Trophoblast cell (in vitro differentiated cells and primary cell): ENCODE measurements at regions not wholly inside any gene's neighbourhood (a gene's known extent, or its start where the extent isn't known, plus 50 kb on each side); places are given as distances from the start of the nearest gene placed in this dataset.

ENCODE experiments used
- DNase-seq, 2 donors: peaks; one replicate each; pipeline ENCODE4 v3.0.0-alpha.2; 2016
- H2AFZ ChIP-seq: 2 replicates; pipeline ENCODE4 v1.6.1; 2013; ENCODE audit warnings: low read length, moderate library complexity, mild to moderate bottlenecking; ENCODE audit not compliant: insufficient read depth, poor library complexity
- H2AK5ac ChIP-seq: 2 replicates; pipeline ENCODE4 v1.6.1; 2013; ENCODE audit warnings: mild to moderate bottlenecking, low read length
- H2BK120ac ChIP-seq: 2 replicates; pipeline ENCODE4 v1.6.1; 2013; ENCODE audit warnings: low read length, mild to moderate bottlenecking, moderate library complexity; ENCODE audit not compliant: insufficient read depth, poor library complexity
- H2BK12ac ChIP-seq: 2 replicates; pipeline ENCODE4 v1.6.1; 2013; ENCODE audit warnings: mild to moderate bottlenecking, low read length, moderate library complexity
- H2BK5ac ChIP-seq: 2 replicates; pipeline ENCODE4 v1.6.1; 2013; ENCODE audit warnings: low read length, low read depth, moderate library complexity, mild to moderate bottlenecking; ENCODE audit not compliant: poor library complexity
- H3K14ac ChIP-seq: 2 replicates; pipeline ENCODE4 v1.6.1; 2013; ENCODE audit warnings: mild to moderate bottlenecking, low read length
- H3K18ac ChIP-seq: 2 replicates; pipeline ENCODE4 v1.6.1; 2013; ENCODE audit warnings: mild to moderate bottlenecking, low read length
- H3K23ac ChIP-seq: 2 replicates; pipeline ENCODE4 v1.6.1; 2013; ENCODE audit warnings: low read length
- H3K27ac ChIP-seq: 2 replicates; pipeline ENCODE4 v1.5.1; 2013; ENCODE audit warnings: low read depth, mild to moderate bottlenecking, inconsistent platforms, low read length, moderate library complexity
- H3K27me3 ChIP-seq: 2 replicates; pipeline ENCODE4 v1.6.1; 2013; ENCODE audit warnings: inconsistent platforms, mild to moderate bottlenecking, low read length, moderate library complexity; ENCODE audit not compliant: insufficient read depth
- H3K36me3 ChIP-seq, 2 experiments: 1 replicate in 1 of 2; 2 replicates in 1 of 2; pipeline ENCODE4 v1.6.1; 2013; ENCODE audit warnings: low read length in 2 of 2, mild to moderate bottlenecking in 2 of 2, moderate library complexity in 1 of 2; ENCODE audit not compliant: insufficient read depth in 2 of 2, control insufficient read depth in 1 of 2
- H3K4ac ChIP-seq: 2 replicates; pipeline ENCODE4 v1.6.1; 2013; ENCODE audit warnings: low read depth, mild to moderate bottlenecking, low read length, moderate library complexity
- H3K4me1 ChIP-seq, 2 experiments: 1 replicate in 1 of 2; 2 replicates in 1 of 2; pipeline ENCODE4 v1.6.1; 2013; ENCODE audit warnings: low read length in 2 of 2, mild to moderate bottlenecking in 2 of 2, moderate library complexity in 1 of 2; ENCODE audit not compliant: insufficient read depth in 2 of 2, control insufficient read depth in 1 of 2
- H3K4me2 ChIP-seq: 2 replicates; pipeline ENCODE4 v1.6.1; 2013; ENCODE audit warnings: inconsistent platforms, mild to moderate bottlenecking, low read length, moderate library complexity
- H3K4me3 ChIP-seq: 2 replicates; pipeline ENCODE4 v1.5.1; 2013; ENCODE audit warnings: mild to moderate bottlenecking, low read depth, low read length, inconsistent platforms
- H3K79me1 ChIP-seq: one replicate; pipeline ENCODE4 v1.6.1; 2013; ENCODE audit warnings: low read length
- H3K79me2 ChIP-seq: 2 replicates; pipeline ENCODE4 v1.6.1; 2013; ENCODE audit warnings: low read length, mild to moderate bottlenecking; ENCODE audit not compliant: control insufficient read depth, insufficient read depth, poor library complexity
- H3K9ac ChIP-seq: 2 replicates; pipeline ENCODE4 v1.6.1; 2013; ENCODE audit warnings: mild to moderate bottlenecking, low read length
- H3K9me3 ChIP-seq: 2 replicates; pipeline ENCODE4 v1.6.1; 2013; ENCODE audit warnings: low read depth, mild to moderate bottlenecking, control low read depth, inconsistent platforms, low read length; ENCODE audit not compliant: insufficient read depth
- H4K12ac ChIP-seq: 2 replicates; pipeline ENCODE4 v1.6.1; 2013; ENCODE audit warnings: low read depth, mild to moderate bottlenecking, low read length, moderate library complexity
- H4K8ac ChIP-seq: 2 replicates; pipeline ENCODE4 v1.6.1; 2013; ENCODE audit warnings: low read depth, mild to moderate bottlenecking, low read length, moderate library complexity
- H4K91ac ChIP-seq: one replicate; pipeline ENCODE4 v1.6.1; 2013; ENCODE audit warnings: low read depth, mild to moderate bottlenecking, low read length, moderate library complexity
- WGBS: extraction: QIAGEN DNeasy Blood & Tissue Kit; methylation state at CpG from one replicate; pipeline ENCODE4 v1.1.7; 2013; ENCODE audit warnings: missing lambda C conversion rate; ENCODE audit not compliant: insufficient read length, insufficient coverage; ENCODE audit errors: extremely low coverage; 5-methylcytosine and 5-hydroxymethylcytosine counted together

DNA sequence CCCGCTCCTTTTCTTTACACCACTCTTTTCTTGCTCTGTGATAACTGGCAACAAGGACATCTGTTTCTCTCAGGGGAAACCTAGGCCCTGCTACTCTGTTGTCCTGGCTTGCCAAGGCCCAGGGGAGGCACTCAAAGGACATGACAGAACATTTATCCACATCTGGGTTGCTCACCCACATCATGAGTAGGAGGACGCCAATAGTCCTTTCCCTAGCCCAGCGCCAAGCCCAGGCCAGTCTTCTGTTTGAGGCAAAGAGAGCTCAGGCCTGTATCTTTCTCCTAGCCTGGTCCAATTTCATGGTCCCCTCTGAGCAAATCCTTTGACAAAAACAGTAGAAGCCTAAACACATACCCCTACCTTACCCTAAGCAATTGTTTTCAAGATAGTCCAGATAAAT, 366.8 kb upstream of the SGCD start:
- H3K9ac ChIP-seq, result no peak overlapping the region
- no peaks in the 10 kb centered on the region for H3K79me1 ChIP-seq
- H3K4ac ChIP-seq, result no peak overlapping the region
- no peak overlapping the region for H4K12ac ChIP-seq
- H3K4me1 ChIP-seq, result no peaks in the 10 kb centered on the region
- no peak overlapping the region for H2AFZ ChIP-seq
- no peaks in the 10 kb centered on the region for H3K36me3 ChIP-seq
- H3K18ac ChIP-seq, result no peak overlapping the region
- DNase-seq, result no peak
- no peak overlapping the region for H3K27ac ChIP-seq
- no peak overlapping the region for H2AK5ac ChIP-seq
- H3K9me3 ChIP-seq, result no peaks in the 10 kb centered on the region
- H3K4me2 ChIP-seq, result no peak overlapping the region
- H2BK120ac ChIP-seq, result no peak overlapping the region
- H2BK5ac ChIP-seq, result no peak overlapping the region
- H4K8ac ChIP-seq, result no peak overlapping the region
- H3K14ac ChIP-seq, result no peak overlapping the region
- no peaks in the 10 kb centered on the region for H3K27me3 ChIP-seq
- H3K4me3 ChIP-seq, result no peak overlapping the region
- H3K23ac ChIP-seq, result no peak overlapping the region
- H4K91ac ChIP-seq, result no peak overlapping the region
- no peaks in the 10 kb centered on the region for H3K79me2 ChIP-seq
- no peak overlapping the region for H2BK12ac ChIP-seq
- WGBS, result 100% methylated on average over 1 of the region's 3 CpGs

DNA sequence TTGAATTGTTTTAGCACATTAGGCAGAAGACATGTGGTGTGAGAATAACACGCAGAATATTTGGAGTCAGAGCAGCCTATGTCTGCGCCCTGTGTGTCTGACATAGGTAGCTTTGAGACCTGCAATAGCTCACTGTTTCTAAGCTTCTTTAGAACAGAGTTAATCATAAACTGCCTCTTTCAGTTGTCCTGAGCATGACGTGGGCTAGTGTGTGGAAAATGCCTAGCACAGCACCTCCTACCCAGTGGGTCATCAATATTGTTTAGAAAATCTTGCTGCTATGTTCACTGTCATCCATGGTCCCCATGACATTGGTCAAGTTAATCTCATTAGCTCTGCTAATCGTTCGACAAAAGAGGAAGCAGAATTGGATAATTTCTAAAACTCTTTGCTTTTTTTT, 357.4 kb upstream of the SGCD start:
- Histone ChIP-seq H3K9ac (no peak overlapping the region), H4K8ac (no peak overlapping the region), H3K4me3 (no peak overlapping the region), H3K79me2 (no peaks in the 10 kb centered on the region), H3K27ac (no peak overlapping the region), H3K18ac (no peak overlapping the region), H3K4me1 (no peaks in the 10 kb centered on the region), H2AK5ac (no peak overlapping the region), H3K79me1 (no peaks in the 10 kb centered on the region), H3K14ac (no peak overlapping the region), H3K4me2 (no peak overlapping the region), H2AFZ (no peak overlapping the region), H3K4ac (no peak overlapping the region), H3K27me3 (no peaks in the 10 kb centered on the region), H2BK12ac (no peak overlapping the region), H4K91ac (no peak overlapping the region), H3K9me3 (peaks cover 2% of the 10 kb centered on the region), H4K12ac (no peak overlapping the region), H2BK120ac (no peak overlapping the region), H2BK5ac (no peak overlapping the region), H3K36me3 (no peaks in the 10 kb centered on the region), H3K23ac (no peak overlapping the region)
- DNase-seq, result no peak
- no CpG with 5 or more reads among the region's 5 CpGs for WGBS

DNA sequence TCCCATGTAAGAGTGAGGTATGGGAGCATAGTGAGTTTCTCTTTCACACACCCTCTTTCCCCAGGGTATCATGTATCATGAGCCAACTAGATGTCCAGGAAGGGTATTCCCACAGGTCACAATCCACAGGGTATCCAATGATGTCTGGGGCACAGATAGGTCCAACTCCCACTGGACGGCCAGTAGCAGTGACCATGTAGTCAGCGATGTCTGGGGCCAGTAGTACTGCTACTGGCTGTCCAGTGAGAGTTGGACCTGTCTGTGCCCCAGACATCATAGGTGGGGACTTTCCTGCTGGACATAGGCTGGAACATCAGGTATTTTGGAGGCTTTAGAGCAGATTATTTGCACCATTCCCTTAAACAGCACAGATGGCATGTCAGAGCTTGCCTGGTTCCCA, 352.6 kb upstream of the SGCD start:
- no peak overlapping the region for H3K4ac ChIP-seq
- H2AK5ac ChIP-seq, result no peak overlapping the region
- no peak overlapping the region for H3K4me3 ChIP-seq
- no peak overlapping the region for H2BK12ac ChIP-seq
- H3K36me3 ChIP-seq, result no peaks in the 10 kb centered on the region
- H3K79me1 ChIP-seq, result no peaks in the 10 kb centered on the region
- no peaks in the 10 kb centered on the region for H3K9me3 ChIP-seq
- H3K4me2 ChIP-seq, result no peak overlapping the region
- no peaks in the 10 kb centered on the region for H3K27me3 ChIP-seq
- H3K18ac ChIP-seq, result no peak overlapping the region
- no peak overlapping the region for H3K23ac ChIP-seq
- H4K91ac ChIP-seq, result no peak overlapping the region
- no peaks in the 10 kb centered on the region for H3K79me2 ChIP-seq
- H4K8ac ChIP-seq, result no peak overlapping the region
- H2AFZ ChIP-seq, result no peak overlapping the region
- no CpG with 5 or more reads among the region's 2 CpGs for WGBS
- no peak overlapping the region for H2BK120ac ChIP-seq
- H3K27ac ChIP-seq, result no peak overlapping the region
- no peak overlapping the region for H3K9ac ChIP-seq
- H2BK5ac ChIP-seq, result no peak overlapping the region
- H3K4me1 ChIP-seq, result no peaks in the 10 kb centered on the region
- no peak for DNase-seq
- no peak overlapping the region for H4K12ac ChIP-seq
- H3K14ac ChIP-seq, result no peak overlapping the region

DNA sequence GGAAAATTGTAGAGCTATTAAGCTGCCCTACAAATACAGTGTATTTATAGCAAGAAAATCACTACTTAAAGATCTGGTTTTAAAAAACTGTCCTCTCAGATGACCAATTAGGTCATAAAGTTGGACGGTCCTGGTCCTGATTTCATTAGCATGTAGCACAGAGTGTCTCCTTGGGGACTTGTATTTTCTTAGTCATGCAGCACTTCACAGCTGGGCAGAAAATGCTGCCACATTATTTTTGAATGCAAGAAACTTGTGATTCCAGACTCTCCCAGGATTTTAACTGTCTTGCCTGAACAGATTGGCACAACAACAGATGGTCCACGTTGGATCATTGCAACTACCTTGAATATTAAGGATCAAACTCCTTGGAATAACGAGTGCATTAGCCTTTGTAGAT, 348.1 kb upstream of the SGCD start:
- Histone ChIP-seq H3K14ac (no peak overlapping the region), H4K12ac (no peak overlapping the region), H3K27ac (no peak overlapping the region), H3K79me2 (no peaks in the 10 kb centered on the region), H4K8ac (no peak overlapping the region), H3K4me1 (no peaks in the 10 kb centered on the region), H2BK12ac (no peak overlapping the region), H3K36me3 (no peaks in the 10 kb centered on the region), H3K4me3 (no peak overlapping the region), H2BK120ac (no peak overlapping the region), H3K9me3 (no peaks in the 10 kb centered on the region), H3K4ac (no peak overlapping the region), H3K23ac (no peak overlapping the region), H3K18ac (no peak overlapping the region), H3K9ac (no peak overlapping the region), H3K27me3 (no peaks in the 10 kb centered on the region), H2AFZ (no peak overlapping the region), H3K4me2 (no peak overlapping the region), H2BK5ac (no peak overlapping the region), H3K79me1 (no peaks in the 10 kb centered on the region), H2AK5ac (no peak overlapping the region), H4K91ac (no peak overlapping the region)
- no CpG with 5 or more reads among the region's 3 CpGs for WGBS
- no peak for DNase-seq
